GM20431 (cell line): ENCODE measurements at regions not wholly inside any gene's neighbourhood (a gene's known extent, or its start where the extent isn't known, plus 50 kb on each side); places are given as distances from the start of the nearest gene placed in this dataset.

Source experiments
- in situ Hi-C: fragments of 300-500 bp; cut with MseI, MboI; formaldehyde crosslinking; loops from one replicate; pipeline ENCODE4 v1.15.0; 2020; ENCODE audit warnings: low sequenced_read_pairs; ENCODE audit not compliant: unreplicated experiment

DNA sequence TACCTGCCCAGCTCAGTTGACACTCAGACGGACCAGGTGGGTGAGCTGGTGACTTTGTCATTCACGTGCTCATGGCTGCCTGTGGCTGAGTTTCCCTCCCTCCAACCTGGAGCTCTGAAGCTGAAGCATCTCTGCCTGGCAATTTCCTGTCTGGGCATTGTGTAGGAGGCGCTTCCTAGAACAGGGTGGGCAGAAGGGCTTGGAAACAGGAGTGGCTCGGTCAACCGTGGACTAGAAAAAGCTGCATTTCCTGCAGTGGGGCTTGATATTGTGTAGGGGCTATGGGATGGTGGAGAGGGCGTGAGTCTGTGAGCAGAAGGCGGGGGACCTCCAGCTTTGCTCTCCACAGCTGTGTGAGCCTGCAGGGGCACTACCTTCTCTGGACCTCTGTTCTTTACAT is 278.3 kb downstream of the TEX29 start:
- in situ Hi-C loops = no loop called here

DNA sequence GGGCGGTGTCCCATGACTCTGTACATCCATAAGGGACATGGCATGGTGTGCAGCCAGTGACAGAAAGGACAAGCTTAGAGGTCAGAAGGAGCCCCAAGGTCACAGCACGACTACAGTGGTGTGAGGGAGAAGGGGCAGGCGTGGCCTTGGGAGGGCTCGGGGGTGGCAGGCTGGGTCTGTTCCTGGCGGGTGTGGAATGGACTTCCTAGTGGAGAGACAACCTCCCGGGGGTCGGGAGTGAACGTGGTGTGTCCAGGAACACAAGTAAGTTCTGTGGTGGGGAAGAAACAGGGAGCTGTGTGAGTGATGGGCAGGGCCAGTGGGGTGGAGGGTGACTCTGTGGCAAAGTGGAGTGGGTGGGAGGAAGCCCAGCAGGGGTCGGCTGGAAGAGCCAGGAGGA is 279.3 kb downstream of the TEX29 start:
- in situ Hi-C loops = no loop called here

GRCh38 chr13:111602874-111603273 is 282.4 kb downstream of the TEX29 start:
- in situ Hi-C loops = no loop called here

DNA sequence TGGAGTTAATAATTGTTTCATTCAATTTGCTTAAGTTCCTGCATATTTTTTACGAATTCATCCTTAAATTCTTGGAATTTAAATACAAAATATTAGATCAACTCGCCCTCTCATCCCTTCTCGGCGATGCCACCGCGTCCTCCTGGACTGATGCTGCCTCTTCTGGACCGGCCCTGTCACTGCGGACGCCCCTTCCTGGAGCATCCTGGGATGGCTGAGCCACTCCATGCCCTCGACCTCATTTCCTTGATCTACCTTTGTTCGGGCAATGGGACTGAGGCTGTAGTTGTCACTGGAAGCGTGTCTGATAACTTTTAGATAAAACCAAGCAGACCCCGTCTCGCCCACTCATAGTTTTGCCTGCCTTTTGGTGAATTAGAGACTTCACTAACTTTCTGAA is 283.7 kb downstream of the TEX29 start:
- in situ Hi-C loops = no loop called here

DNA sequence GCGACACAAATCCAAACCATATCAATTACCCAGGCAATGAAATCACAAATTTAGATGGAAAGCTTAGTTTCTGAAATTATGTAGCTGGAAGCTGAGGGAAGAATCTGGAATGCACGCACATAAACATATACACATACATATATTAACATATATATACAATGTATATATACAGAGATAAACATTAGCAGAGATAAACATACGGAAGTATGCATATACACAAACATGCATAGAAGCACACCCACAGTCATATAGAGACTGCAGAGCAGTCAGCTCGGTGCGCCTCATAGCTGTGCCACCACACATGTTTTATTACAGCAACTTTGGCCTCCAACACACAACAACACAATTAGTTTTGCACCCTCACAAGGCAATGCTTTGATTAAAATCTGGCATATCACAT is 288.1 kb downstream of the TEX29 start:
- in situ Hi-C loops = no loop called here

GRCh38 chr13:111609631-111610030 is 289.2 kb downstream of the TEX29 start:
- in situ Hi-C loops = no loop called here

DNA sequence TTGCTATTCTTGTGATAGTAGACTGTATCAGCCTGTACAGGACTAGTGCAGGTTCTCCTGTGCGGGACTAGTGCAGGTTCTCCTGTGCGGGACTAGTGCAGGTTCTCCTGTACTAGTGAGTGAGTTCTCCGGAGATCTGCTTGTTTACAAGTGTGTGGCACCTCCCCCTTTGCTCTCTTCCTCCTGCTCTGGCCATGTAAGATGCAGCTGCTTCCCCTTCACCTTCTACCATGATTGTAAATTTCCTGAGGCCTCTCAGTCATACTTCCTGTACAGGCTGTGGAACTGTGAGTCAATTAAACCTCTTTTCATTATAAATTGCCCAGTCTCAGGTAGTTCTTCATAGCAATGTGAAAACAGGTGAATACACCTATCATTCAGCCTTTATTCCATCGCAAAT is 289.6 kb downstream of the TEX29 start:
- in situ Hi-C loops = no loop called here

DNA sequence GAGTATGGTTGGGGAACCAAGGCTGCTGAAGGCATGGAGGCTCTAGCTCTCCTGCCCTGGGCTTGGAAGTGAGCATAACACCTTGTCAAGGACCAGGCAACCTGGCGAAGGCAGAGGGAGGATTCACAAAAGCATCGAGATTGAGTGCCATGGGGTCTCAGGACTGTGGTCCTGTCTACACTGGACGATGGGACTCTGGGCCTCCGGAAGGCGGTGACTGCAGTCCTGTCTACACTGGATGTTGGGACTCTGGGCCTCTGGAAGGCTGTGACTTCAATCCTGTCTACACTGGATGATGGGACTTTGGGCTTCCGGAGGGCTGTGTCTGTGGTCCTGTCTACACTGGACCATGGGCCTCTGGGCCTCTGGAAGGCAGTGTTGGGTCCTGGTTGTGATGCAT is 290.4 kb downstream of the TEX29 start:
- in situ Hi-C loops = no loop called here

DNA sequence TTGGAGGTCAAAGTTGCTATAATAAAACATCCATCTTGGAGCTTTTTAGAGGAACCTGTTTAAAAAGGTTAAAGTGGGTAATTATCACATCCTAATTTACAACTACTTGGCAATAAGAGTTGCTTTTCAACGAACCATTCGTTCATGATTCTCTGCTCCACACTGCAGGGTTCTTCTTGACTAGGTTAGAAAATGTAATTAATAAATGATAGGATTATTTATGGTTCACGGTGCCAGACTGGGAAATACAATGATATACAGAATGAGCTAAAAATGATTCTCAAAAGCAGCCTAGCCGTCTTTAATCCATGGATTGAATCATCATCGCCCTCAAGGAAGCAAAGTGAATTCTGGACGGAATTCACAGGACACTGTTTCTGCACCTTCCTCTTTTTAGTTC is 291.2 kb downstream of the TEX29 start:
- in situ Hi-C loops = no loop called here

- in situ Hi-C loops = no loop called here
These were observed 292.4 kb downstream of the TEX29 start for GRCh38 chr13:111612886-111613285.

GRCh38 chr13:111614009-111614408 is 293.6 kb downstream of the TEX29 start:
- in situ Hi-C loops = no loop called here

GRCh38 chr13:111614613-111615012 is 294.2 kb downstream of the TEX29 start:
- in situ Hi-C loops = no loop called here

DNA sequence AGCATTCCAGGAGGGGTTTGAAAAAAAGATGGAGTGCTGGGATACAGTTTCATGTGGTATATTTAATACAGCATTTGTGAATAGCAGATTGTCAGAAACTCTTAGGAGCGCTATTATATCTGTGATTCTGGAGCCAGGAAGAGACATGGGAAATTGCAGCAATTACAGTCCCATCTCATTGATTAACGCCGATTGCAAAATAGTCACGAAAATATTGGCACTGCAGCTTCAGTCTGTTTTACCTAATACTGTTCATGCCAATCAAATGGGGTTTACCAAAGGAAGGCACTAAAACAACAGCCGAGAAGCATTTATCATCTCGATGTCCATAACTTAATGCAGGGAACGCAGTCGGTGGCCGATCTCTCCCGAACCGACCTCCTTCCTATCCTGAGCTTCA is 295.8 kb downstream of the TEX29 start:
- in situ Hi-C loops = no loop called here

DNA sequence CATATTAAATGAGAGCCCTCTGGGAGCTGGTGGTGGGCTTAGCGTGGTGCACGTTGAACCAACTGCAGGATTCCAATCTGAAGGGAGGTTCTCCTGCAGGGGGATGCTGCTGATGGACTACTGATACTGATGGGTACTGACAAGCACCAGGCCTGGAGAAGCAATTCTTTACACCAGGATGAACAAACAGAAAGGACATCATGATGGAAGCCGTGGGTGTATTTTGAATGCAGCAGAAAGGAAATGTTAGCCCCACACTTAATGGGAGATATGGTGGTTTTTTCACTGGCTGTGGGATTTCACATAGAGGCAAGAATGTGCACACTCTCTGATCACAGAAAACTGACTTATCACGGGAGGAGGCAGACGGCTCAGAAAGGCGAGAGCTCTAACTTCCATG is 299.7 kb downstream of the TEX29 start:
- in situ Hi-C loops = no loop called here

DNA sequence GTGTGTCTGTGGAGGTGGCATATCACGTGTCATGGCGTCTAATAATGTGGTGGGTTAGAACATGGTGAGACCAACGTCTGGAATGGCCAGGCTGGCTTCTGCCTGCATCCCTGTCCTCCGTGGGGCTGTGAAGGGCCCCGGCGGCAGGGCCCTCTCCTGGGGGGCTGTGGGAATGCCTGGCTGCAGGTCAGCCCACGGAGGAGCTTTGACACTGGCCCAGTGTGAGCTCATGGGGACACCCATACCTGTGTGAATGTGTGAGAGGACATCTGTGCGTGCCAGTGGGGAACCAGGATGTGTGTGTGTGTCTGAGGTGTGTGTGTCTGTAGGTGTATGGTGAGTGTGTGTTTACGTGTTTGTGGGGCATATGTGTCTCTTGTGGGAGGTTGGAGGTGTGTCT is 300.1 kb downstream of the TEX29 start:
- in situ Hi-C loops = no loop called here

GRCh38 chr13:111621164-111621563 is 300.7 kb downstream of the TEX29 start:
- in situ Hi-C loops = no loop called here

DNA sequence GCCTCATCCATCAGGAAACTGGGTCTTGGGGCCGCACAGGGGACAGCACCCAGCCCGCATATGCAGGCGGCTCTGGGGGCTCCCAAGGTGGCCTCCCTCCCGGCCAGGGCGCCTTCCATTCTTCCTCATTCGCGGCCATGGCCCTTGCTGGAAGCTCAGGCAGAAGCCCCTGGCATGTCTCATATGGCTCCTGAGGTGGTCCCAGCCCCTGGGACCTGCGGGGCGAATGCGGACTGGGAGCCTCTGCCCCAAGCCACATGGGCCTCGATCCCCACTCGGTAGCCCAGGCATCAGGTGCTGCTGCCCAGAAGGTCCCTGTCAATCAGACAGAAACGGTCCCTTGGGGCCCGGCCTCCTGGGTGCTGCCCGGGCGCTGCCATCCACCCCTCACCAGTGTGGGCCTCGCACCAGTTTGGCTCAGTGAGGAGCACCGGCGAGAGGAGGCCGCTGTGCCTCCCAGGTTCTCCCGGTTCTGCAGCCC is 301.6 kb downstream of the TEX29 start:
- in situ Hi-C loops = no loop called here

DNA sequence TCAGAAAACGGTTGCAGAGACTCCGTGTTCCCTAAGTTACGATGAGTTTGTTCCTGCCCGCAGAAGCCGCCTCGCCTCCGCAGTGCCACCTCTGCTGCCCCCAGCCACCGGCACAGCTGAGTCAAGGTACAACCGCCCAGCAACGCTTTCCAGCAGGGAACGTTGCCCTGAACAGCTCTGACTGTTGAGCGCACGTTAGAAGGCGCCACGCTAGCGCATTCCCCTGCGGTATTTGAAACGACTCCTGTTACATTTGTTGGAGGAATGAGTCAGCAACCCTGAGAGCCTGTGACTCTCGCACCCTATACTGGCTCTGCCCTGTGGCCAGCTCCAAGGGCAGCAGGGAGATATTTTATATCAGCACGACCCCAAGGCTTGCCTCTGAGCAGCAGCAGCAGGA is 302.8 kb downstream of the TEX29 start:
- in situ Hi-C loops = no loop called here

GRCh38 chr13:111623743-111624505 is 303.5 kb downstream of the TEX29 start:
- in situ Hi-C loops = no loop called here

- in situ Hi-C loops = no loop called here
These were observed 305.3 kb downstream of the TEX29 start for GRCh38 chr13:111625526-111626315.
